Caco-2 (cell line): ENCODE measurements at regions not wholly inside any gene's neighbourhood (a gene's known extent, or its start where the extent isn't known, plus 50 kb on each side); places are given as distances from the start of the nearest gene placed in this dataset.
A peak's percentile ranks its signal among the peaks of the same experiment; 100 is the strongest.

Experiments
- BruUV-seq: library from RNA; stranded (reverse); fragments of 400-500 nt; replicated peaks from 2 replicates; lab custom pipeline; 2021; lab: Mats Ljungman, UMichigan
- CTCF ChIA-PET: fragments of 300-600 bp; sonication (Branson Sonifier 250); formaldehyde crosslinking; loops from one replicate; lab custom pipeline; 2022; ENCODE audit warnings: antibody characterized with exemption; lab: Charles Lee
- POLR2A ChIA-PET: fragments of 300-600 bp; sonication (Branson Sonifier 250); formaldehyde crosslinking; loops from one replicate; lab custom pipeline; 2022; ENCODE audit warnings: antibody characterized with exemption; lab: Charles Lee
- DNase-seq, 2 experiments: peaks; one replicate each; pipeline versions ENCODE4 v3.0.0 to v3.0.0-alpha.2; 2020 to 2022
- H3K27me3 ChIP-seq: replicated peaks from 2 replicates; pipeline ENCODE4 v1.6.0; 2011; ENCODE audit warnings: low read length; ENCODE audit not compliant: control insufficient read depth, insufficient read depth
- H3K36me3 ChIP-seq: 2 replicates; pipeline ENCODE4 v1.5.1; 2011; ENCODE audit warnings: low read length; ENCODE audit not compliant: control insufficient read depth, insufficient read depth
- H3K4me1 ChIP-seq: fragments of 250-450 bp; sonication (Bioruptor Pico); 2 replicates; pipeline ENCODE4 v1.5.1; 2020; ENCODE audit warnings: mild to moderate bottlenecking
- H3K4me3 ChIP-seq: 2 replicates; pipeline ENCODE4 v1.5.1; 2011; ENCODE audit warnings: low read depth, mild to moderate bottlenecking, control low read depth, low read length
- H3K9me3 ChIP-seq: fragments of 250-450 bp; sonication (Bioruptor Pico); 2 replicates; pipeline ENCODE4 v1.5.1; 2020; ENCODE audit warnings: mild to moderate bottlenecking, moderate library complexity
- H3K27ac Mint-ChIP-seq: one replicate; pipeline ENCODE4 v1.8.0; 2022; ENCODE audit warnings: mixed read lengths; ENCODE audit not compliant: unreplicated experiment
- H3K27me3 Mint-ChIP-seq: one replicate; pipeline ENCODE4 v1.8.0; 2022; ENCODE audit warnings: mixed read lengths; ENCODE audit not compliant: insufficient read depth, unreplicated experiment
- H3K36me3 Mint-ChIP-seq: one replicate; pipeline ENCODE4 v1.8.0; 2022; ENCODE audit warnings: mild to moderate bottlenecking, mixed read lengths; ENCODE audit not compliant: insufficient read depth, unreplicated experiment
- H3K4me1 Mint-ChIP-seq: one replicate; pipeline ENCODE4 v1.8.0; 2022; ENCODE audit warnings: low read depth, mixed read lengths; ENCODE audit not compliant: unreplicated experiment
- H3K4me3 Mint-ChIP-seq: one replicate; pipeline ENCODE4 v1.8.0; 2022; ENCODE audit warnings: mild to moderate bottlenecking, moderate library complexity, mixed read lengths; ENCODE audit not compliant: unreplicated experiment
- H3K9me3 Mint-ChIP-seq: one replicate; pipeline ENCODE4 v1.8.0; 2022; ENCODE audit warnings: mixed read lengths; ENCODE audit not compliant: unreplicated experiment
- intact Hi-C: fragments of 100-400 bp; cut with micrococcal nuclease; formaldehyde crosslinking; loops from one replicate; pipeline ENCODE4 v1.10.0; 2022; ENCODE audit not compliant: unreplicated experiment
- TF ChIP-seq, protein P1 (sequence below), 2 experiments: fragments of 200-600 bp in 1 of 2; IDR thresholded peaks; 1 replicate in 1 of 2; 2 replicates in 1 of 2; pipeline versions ENCODE4 v1.5.1 to v1.8.0; 2011 to 2022; ENCODE audit warnings: antibody characterized with exemption in 1 of 2, control low read depth in 1 of 2, inconsistent platforms in 1 of 2, low read depth in 1 of 2, low read length in 1 of 2, mild to moderate bottlenecking in 1 of 2, moderate library complexity in 1 of 2; ENCODE audit not compliant: insufficient read depth in 1 of 2, severe bottlenecking in 1 of 2, unreplicated experiment in 1 of 2

DNA sequence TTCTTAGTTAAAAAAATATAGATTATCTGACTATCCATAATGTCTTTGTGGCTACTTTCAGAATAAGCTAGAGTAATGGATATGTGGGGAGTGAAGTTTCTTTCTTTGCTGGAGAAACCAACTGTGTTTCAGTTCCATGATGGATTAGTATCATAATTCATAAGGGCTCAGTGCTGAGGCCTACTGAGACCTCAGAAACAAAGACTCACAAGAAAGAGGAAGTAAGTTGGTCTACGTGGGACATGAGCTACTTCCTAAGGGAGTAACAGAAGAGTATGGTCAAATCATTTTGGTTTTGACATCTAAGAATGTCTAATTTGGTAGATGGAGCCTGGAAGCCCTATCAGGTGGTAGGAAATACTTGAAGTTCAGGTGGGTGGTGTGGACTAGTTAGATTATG lies 99.0 kb upstream of the HTR2A start:
- no peak overlapping the region for H3K27ac Mint-ChIP-seq
- H3K36me3 Mint-ChIP-seq, result no peaks in the 10 kb centered on the region
- no peaks in the 10 kb centered on the region for H3K9me3 ChIP-seq
- TF ChIP-seq, protein P1, sequence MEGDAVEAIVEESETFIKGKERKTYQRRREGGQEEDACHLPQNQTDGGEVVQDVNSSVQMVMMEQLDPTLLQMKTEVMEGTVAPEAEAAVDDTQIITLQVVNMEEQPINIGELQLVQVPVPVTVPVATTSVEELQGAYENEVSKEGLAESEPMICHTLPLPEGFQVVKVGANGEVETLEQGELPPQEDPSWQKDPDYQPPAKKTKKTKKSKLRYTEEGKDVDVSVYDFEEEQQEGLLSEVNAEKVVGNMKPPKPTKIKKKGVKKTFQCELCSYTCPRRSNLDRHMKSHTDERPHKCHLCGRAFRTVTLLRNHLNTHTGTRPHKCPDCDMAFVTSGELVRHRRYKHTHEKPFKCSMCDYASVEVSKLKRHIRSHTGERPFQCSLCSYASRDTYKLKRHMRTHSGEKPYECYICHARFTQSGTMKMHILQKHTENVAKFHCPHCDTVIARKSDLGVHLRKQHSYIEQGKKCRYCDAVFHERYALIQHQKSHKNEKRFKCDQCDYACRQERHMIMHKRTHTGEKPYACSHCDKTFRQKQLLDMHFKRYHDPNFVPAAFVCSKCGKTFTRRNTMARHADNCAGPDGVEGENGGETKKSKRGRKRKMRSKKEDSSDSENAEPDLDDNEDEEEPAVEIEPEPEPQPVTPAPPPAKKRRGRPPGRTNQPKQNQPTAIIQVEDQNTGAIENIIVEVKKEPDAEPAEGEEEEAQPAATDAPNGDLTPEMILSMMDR (IDR thresholded peaks at IDR 0.05; ENCODE audit: insufficient read depth in 1 of 2, low read depth in 1 of 2, low read length in 1 of 2, severe bottlenecking in 1 of 2, unreplicated experiment in 1 of 2), result no peak
- no peaks in the 10 kb centered on the region for H3K36me3 ChIP-seq
- H3K4me1 Mint-ChIP-seq, result no peaks in the 10 kb centered on the region
- H3K4me3 ChIP-seq, result no peak overlapping the region
- CTCF ChIA-PET, result interaction anchor here (1.1 kb wide), 1 partner anchor 22 kb away, joined by 3 read pairs; no protein-coding TSS in a partner anchor
- POLR2A ChIA-PET, result no interaction called here
- peaks cover 22% of the 10 kb centered on the region for H3K27me3 Mint-ChIP-seq
- intact Hi-C loops, result no loop called here
- no peaks in the 10 kb centered on the region for H3K9me3 Mint-ChIP-seq
- DNase-seq, result no peak
- no TSS peak for BruUV-seq
- H3K4me1 ChIP-seq, result no peaks in the 10 kb centered on the region
- H3K27me3 ChIP-seq, result no peaks in the 10 kb centered on the region; the same call in 1 of the 2 replicates
- H3K4me3 Mint-ChIP-seq, result no peak overlapping the region

DNA sequence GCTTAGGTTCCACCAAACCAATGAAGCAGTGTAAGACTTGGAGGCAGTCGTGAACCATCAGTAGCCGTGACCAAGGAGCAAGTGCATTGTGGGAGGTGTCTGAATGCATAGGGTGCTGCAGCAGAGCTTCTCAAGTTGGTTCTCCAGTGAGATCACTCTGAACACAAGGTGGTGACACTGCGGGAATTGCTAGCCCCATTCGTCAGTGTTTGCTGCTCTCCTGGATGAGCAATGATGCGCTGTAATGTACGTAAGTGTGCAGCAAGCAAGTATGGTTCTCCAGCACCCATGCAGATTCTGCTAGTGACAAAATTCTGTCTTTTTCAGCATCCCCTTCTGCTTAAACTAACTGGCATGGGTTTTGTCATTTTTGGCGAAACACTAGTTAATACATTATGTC lies 97.6 kb upstream of the HTR2A start:
- Mint-ChIP-seq H3K36me3 (no peaks in the 10 kb centered on the region), H3K9me3 (no peaks in the 10 kb centered on the region), H3K4me1 (no peaks in the 10 kb centered on the region), H3K4me3 (no peak overlapping the region), H3K27me3 (peaks cover 21% of the 10 kb centered on the region), H3K27ac (no peak overlapping the region)
- ChIA-PET CTCF (no interaction called here), POLR2A (no interaction called here)
- TF ChIP-seq, protein P1 (IDR thresholded peaks at IDR 0.05; ENCODE audit: insufficient read depth in 1 of 2, low read depth in 1 of 2, low read length in 1 of 2, severe bottlenecking in 1 of 2, unreplicated experiment in 1 of 2), result no peak
- DNase-seq, result no peak
- H3K27me3 ChIP-seq, result no peaks in the 10 kb centered on the region; the same call in 1 of the 2 replicates
- no peaks in the 10 kb centered on the region for H3K36me3 ChIP-seq
- BruUV-seq, result no TSS peak
- no peak overlapping the region for H3K4me3 ChIP-seq
- no peaks in the 10 kb centered on the region for H3K4me1 ChIP-seq
- no peaks in the 10 kb centered on the region for H3K9me3 ChIP-seq
- intact Hi-C loops, result no loop called here

DNA sequence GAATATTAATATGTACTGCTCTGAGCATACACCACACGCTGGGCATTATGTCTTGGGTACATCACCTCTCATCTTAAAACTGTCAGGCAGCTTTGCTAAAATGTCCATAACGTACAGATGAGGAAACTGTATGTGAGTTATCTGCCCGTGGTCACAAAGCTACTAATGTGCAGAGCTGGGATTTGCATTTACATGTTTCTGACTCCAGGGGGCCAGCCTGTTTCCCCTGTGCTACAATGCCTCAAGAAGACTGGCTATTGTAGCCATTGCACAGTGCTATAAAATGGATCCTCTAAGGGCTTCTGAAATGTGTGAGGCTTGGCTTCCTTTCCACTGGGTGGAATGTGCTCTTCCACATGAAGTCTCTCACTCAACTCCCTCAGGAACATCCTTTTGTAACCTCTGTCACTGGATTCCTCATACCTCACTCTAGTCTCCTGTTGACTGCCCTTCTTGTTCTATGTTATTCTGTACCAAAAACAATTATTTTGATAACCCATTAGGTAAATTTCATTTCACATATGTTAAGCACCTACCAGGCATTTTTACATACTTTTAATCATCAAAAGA lies 95.6 kb upstream of the HTR2A start:
- Mint-ChIP-seq H3K27me3 (peaks cover 13% of the 10 kb centered on the region), H3K4me3 (no peak overlapping the region), H3K36me3 (no peaks in the 10 kb centered on the region), H3K9me3 (no peaks in the 10 kb centered on the region), H3K27ac (no peak overlapping the region), H3K4me1 (no peaks in the 10 kb centered on the region)
- peak in 1 of 2 experiments; percentile 35 for DNase-seq
- no TSS peak for BruUV-seq
- ChIA-PET POLR2A (no interaction called here), CTCF (interaction anchor here (1.4 kb wide), 1 partner anchor 30 kb away, joined by 6 read pairs; no protein-coding TSS in a partner anchor)
- intact Hi-C loops, result no loop called here
- no peak overlapping the region for H3K4me3 ChIP-seq
- H3K9me3 ChIP-seq, result no peaks in the 10 kb centered on the region
- H3K4me1 ChIP-seq, result no peaks in the 10 kb centered on the region
- no peaks in the 10 kb centered on the region; the same call in 1 of the 2 replicates for H3K27me3 ChIP-seq
- TF ChIP-seq, protein P1 (IDR thresholded peaks at IDR 0.05; ENCODE audit: insufficient read depth in 1 of 2, low read depth in 1 of 2, low read length in 1 of 2, severe bottlenecking in 1 of 2, unreplicated experiment in 1 of 2), result peak; percentile 45 to 48
- no peaks in the 10 kb centered on the region for H3K36me3 ChIP-seq
